ENCODE measurements at regions not wholly inside any gene's neighbourhood (a gene's known extent, or its start where the extent isn't known, plus 50 kb on each side); places are given as distances from the start of the nearest gene placed in this dataset.
A peak's percentile ranks its signal among the peaks of the same experiment; 100 is the strongest.

- Histone ChIP-seq H3K9me3 (ENCODE audit: control insufficient read depth, insufficient read depth, low read length) (no peaks in the 10 kb centered on the region), H3K27ac (ENCODE audit: low read length) (no peak overlapping the region), H3K4me3 (ENCODE audit: low read length) (no peak overlapping the region), H3K4me1 (ENCODE audit: control insufficient read depth, insufficient read depth, low read length) (no peaks in the 10 kb centered on the region), H3K36me3 (ENCODE audit: control insufficient read depth, insufficient read depth, low read length) (no peaks in the 10 kb centered on the region), H3K27me3 (ENCODE audit: control insufficient read depth, insufficient read depth, low read length) (no peaks in the 10 kb centered on the region)
- H3K27me3 Mint-ChIP-seq (ENCODE audit: low read depth in 2 of 2), result peaks cover 12 to 19% of the 10 kb centered on the region in 2 donors
- no peak for ATAC-seq
- TF ChIP-seq, protein P1, sequence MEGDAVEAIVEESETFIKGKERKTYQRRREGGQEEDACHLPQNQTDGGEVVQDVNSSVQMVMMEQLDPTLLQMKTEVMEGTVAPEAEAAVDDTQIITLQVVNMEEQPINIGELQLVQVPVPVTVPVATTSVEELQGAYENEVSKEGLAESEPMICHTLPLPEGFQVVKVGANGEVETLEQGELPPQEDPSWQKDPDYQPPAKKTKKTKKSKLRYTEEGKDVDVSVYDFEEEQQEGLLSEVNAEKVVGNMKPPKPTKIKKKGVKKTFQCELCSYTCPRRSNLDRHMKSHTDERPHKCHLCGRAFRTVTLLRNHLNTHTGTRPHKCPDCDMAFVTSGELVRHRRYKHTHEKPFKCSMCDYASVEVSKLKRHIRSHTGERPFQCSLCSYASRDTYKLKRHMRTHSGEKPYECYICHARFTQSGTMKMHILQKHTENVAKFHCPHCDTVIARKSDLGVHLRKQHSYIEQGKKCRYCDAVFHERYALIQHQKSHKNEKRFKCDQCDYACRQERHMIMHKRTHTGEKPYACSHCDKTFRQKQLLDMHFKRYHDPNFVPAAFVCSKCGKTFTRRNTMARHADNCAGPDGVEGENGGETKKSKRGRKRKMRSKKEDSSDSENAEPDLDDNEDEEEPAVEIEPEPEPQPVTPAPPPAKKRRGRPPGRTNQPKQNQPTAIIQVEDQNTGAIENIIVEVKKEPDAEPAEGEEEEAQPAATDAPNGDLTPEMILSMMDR (IDR thresholded peaks at IDR 0.05), result no peak
- H3K4me1 Mint-ChIP-seq, result no peaks in the 10 kb centered on the region
- no peaks in the 10 kb centered on the region for H3K36me3 Mint-ChIP-seq
- H3K4me3 Mint-ChIP-seq, result no peak overlapping the region
- 55% methylated on average over 1 of the region's 1 CpG for WGBS (ENCODE audit: insufficient coverage)
- H3K9me3 Mint-ChIP-seq, result no peaks in the 10 kb centered on the region
- no peak for DNase-seq
- intact Hi-C loops (cut with micrococcal nuclease), result no loop called here
- no peak overlapping the region for H3K27ac Mint-ChIP-seq
These were observed 221.2 kb upstream of the HNRNPA3 start for GRCh38 chr2:176991411-176991810.

DNA sequence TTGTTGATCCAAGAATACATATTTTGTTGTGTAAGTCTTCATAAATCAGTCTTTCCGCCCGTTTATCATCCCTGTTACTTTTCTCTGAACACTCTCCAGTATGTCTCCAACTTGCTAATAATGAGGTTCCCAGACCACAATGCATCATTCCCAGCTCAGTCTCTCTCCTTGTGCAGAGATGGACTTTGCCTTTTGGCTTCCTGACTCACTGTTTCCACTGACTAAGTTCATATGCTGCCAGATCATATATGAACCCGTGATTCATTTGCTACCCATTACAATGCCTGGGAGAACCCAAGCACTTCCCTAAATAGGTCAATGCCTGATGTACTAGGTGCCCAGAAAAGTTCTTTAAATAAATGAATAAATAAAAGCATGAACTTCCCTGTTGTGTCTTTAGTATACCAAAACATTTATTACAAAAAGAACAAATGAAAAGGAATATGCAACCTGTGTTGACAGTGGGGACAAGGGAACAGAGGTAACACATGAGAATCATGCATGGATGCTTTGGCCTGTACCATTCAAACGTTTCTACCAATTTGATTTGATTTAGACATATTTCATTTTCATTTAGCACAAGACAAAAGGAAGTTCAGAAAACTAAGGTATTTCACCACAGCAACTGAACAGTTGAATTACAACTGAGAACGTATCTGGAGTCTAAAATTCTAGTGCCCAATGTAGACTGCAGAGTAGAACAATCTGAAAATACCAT lies 215.4 kb upstream of the HNRNPA3 start:
- ATAC-seq (peak; percentile 21 to 53 (median 49)), DNase-seq (peak in 1 of 2 donors; percentile 26)
- Mint-ChIP-seq H3K27me3 (ENCODE audit: low read depth in 2 of 2) (peaks cover 6 to 12% of the 10 kb centered on the region in 2 donors), H3K9me3 (no peaks in the 10 kb centered on the region), H3K36me3 (no peaks in the 10 kb centered on the region), H3K27ac (peak overlapping the region; percentile 2 to 6), H3K4me1 (peaks cover 5 to 23% of the 10 kb centered on the region in 2 donors), H3K4me3 (no peak overlapping the region)
- H3K4me3 ChIP-seq (ENCODE audit: low read length), result no peak overlapping the region
- peak overlapping the region; percentile 43 for H3K27ac ChIP-seq (ENCODE audit: low read length)
- TF ChIP-seq, protein P1 (IDR thresholded peaks at IDR 0.05), result no peak
- H3K36me3 ChIP-seq (ENCODE audit: control insufficient read depth, insufficient read depth, low read length), result no peaks in the 10 kb centered on the region
- 28% methylated on average over 5 of the region's 5 CpGs for WGBS (ENCODE audit: insufficient coverage)
- H3K27me3 ChIP-seq (ENCODE audit: control insufficient read depth, insufficient read depth, low read length), result no peaks in the 10 kb centered on the region
- no peaks in the 10 kb centered on the region for H3K9me3 ChIP-seq (ENCODE audit: control insufficient read depth, insufficient read depth, low read length)
- intact Hi-C loops (cut with micrococcal nuclease), result no loop called here
- no peaks in the 10 kb centered on the region for H3K4me1 ChIP-seq (ENCODE audit: control insufficient read depth, insufficient read depth, low read length)

DNA sequence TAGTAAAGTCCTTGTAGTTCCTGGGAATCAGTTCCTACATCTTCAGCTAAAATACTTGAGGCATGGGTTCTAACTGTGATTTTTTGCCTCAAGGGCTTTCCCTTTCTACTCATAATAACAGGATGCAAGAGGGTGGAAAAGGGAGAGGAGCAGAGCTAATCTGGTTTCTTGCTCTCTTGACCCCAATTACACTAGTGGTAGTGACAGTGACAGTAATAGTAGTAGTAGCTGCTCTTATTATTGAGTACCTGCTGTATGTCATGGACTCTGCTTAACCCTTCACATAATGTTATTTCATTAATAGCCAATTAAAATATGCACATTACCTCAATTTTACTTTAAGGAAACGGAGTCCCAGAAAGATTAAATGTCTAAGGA lies 214.8 kb upstream of the HNRNPA3 start:
- Mint-ChIP-seq H3K4me1 (peaks cover 5 to 23% of the 10 kb centered on the region in 2 donors), H3K4me3 (no peak overlapping the region), H3K9me3 (no peaks in the 10 kb centered on the region), H3K27me3 (ENCODE audit: low read depth in 2 of 2) (peaks cover under 1 to 10% of the 10 kb centered on the region in 2 donors), H3K36me3 (no peaks in the 10 kb centered on the region), H3K27ac (peak overlapping the region; percentile 2 to 6)
- DNase-seq (no peak), ATAC-seq (no peak)
- Histone ChIP-seq H3K9me3 (ENCODE audit: control insufficient read depth, insufficient read depth, low read length) (no peaks in the 10 kb centered on the region), H3K4me1 (ENCODE audit: control insufficient read depth, insufficient read depth, low read length) (no peaks in the 10 kb centered on the region), H3K27ac (ENCODE audit: low read length) (peak overlapping the region; percentile 43), H3K36me3 (ENCODE audit: control insufficient read depth, insufficient read depth, low read length) (no peaks in the 10 kb centered on the region), H3K27me3 (ENCODE audit: control insufficient read depth, insufficient read depth, low read length) (no peaks in the 10 kb centered on the region), H3K4me3 (ENCODE audit: low read length) (no peak overlapping the region)
- WGBS (ENCODE audit: insufficient coverage), result 90% methylated on average over 1 of the region's 1 CpG
- TF ChIP-seq, protein P1 (IDR thresholded peaks at IDR 0.05), result no peak
- intact Hi-C loops (cut with micrococcal nuclease), result no loop called here

DNA sequence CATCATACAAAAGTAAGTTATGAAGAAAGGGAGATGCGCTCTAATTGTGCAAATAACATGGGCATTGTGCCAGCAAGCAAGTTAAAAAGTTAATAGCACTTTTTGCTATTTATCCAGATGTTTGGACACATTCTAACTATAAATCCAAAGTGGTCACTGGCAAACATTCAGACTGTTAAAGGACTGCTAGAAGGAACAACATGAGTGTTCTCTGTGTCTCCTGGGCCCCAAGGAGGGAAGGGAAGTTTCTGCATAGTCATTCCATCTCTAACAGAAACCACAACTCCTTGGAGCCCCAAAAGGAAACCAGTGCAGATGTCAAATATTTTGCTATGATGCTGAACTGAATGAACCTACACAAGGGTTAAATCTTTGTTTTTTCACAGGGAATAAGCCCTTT lies 213.3 kb upstream of the HNRNPA3 start:
- TF ChIP-seq, protein P1 (IDR thresholded peaks at IDR 0.05), result no peak
- peaks cover 5 to 23% of the 10 kb centered on the region in 2 donors for H3K4me1 Mint-ChIP-seq
- H3K4me3 Mint-ChIP-seq, result no peak overlapping the region
- Histone ChIP-seq H3K4me1 (ENCODE audit: control insufficient read depth, insufficient read depth, low read length) (no peaks in the 10 kb centered on the region), H3K9me3 (ENCODE audit: control insufficient read depth, insufficient read depth, low read length) (no peaks in the 10 kb centered on the region), H3K27me3 (ENCODE audit: control insufficient read depth, insufficient read depth, low read length) (no peaks in the 10 kb centered on the region), H3K36me3 (ENCODE audit: control insufficient read depth, insufficient read depth, low read length) (no peaks in the 10 kb centered on the region), H3K4me3 (ENCODE audit: low read length) (no peak overlapping the region), H3K27ac (ENCODE audit: low read length) (no peak overlapping the region)
- no peaks in the 10 kb centered on the region for H3K9me3 Mint-ChIP-seq
- no peaks in the 10 kb centered on the region for H3K36me3 Mint-ChIP-seq
- DNase-seq (no peak), ATAC-seq (no peak)
- peaks cover 0 to 6% of the 10 kb centered on the region in 2 donors for H3K27me3 Mint-ChIP-seq (ENCODE audit: low read depth in 2 of 2)
- no peak overlapping the region for H3K27ac Mint-ChIP-seq
- WGBS (ENCODE audit: insufficient coverage), result no CpG with 5 or more reads among the region's 1 CpG
- intact Hi-C loops (cut with micrococcal nuclease), result no loop called here

Measured in natural killer cell (primary cell).